Inflammatory macrophage treated with lipopolysaccharide for 4 hours (primary cell): ENCODE measurements at regions not wholly inside any gene's neighbourhood (a gene's known extent, or its start where the extent isn't known, plus 50 kb on each side); places are given as distances from the start of the nearest gene placed in this dataset.
"Not testable (repeated sequence)": the region's sequence is repeated elsewhere in the genome, so short reads cannot be mapped to it uniquely, and the experiment has no call there.

Experiments used
- DNase-seq: peaks from one replicate; pipeline ENCODE4 v3.0.0-alpha.2; 2020

DNA sequence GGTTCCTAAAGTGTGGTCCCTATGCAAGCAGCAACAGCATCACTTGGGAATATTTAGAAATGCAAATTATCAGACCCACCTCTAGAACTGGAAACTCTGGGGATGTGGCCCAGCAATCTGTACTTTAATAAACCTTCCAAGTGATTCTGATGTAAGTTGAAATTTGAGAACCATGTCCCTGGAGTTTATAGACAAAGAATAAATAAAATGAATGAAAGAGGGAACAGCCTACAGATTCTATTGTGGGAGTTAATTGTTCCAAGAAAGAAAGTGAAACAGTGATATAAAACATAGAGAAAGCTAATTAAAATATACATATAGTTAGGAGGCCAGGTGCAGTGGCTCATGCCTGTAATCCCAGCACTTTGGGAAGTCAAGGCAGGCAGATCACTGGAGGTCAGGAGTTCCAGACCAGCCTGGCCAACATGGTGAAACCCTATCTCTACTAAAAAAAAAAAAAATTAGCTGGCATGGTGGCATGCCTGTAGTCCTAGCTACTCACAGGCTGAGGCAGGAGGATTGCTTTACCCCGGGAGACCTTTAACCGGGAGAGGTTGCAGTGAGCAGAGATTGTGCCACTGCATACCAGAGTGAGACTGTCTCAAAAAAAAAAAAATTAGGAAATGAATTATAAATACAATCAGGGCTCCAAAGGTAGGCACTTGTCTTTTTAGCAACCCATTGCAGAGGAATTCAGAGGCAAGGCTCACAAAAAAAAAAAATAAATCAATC is 507.5 kb downstream of the NAV3 start:
- DNase-seq, result no peak

DNA sequence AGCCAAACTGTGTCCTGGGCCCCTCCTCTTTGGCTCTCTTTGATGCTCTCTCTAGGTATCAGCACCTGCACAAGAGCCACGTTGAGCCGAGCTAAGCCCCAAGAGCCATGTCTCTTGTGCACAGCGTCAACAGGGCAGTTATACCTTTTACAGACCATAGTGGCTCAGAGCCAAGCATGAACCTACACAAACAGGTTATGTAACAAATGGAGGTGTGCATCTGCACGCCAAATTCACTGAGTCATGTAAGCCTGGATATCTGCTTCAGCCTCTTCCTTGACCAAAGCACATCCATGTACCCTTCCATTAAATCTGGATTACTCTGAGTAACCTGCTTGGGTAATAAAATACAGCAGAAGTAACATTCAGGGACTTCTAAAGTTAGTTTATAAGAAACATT is 509.7 kb downstream of the NAV3 start:
- DNase-seq, result no peak

DNA sequence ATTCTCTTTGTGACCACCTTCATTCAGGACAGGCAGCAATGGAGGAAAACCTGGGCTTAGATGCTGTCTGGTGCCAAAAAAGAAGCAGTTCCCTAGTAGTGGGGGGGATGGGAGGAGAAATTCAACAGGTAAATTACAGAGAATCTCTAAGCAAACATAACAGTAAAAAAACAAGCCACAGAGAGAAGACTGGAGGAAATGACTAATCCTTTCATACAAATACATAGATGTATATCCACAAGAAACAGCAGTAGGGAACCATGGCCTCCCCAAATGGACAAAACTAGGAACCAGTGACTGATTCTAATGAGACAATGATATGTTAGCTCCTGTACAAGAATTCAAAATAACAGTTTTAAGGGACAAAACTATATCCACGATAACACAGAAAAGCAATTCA is 513.0 kb downstream of the NAV3 start:
- no peak for DNase-seq

DNA sequence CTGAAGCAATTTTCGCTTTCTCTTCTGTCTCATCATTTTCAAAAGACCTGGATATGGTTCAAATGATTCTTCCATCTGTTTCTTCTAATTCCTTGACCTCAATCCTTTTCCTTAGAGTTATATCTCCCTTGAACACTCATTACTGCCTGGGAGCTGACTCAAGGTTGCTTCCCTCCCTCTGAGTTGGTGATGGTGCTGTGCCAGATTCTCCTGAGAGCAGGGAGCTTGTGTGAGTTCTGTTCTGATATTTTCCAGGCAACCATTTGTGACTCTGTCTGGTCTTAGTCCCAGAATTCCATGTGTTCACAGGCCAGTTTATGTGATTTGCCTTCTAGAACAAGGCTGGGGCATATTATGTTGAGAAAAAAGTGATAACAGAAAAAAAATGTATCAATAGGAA is 505.1 kb upstream of the SYT1 start:
- DNase-seq, result no peak

DNA sequence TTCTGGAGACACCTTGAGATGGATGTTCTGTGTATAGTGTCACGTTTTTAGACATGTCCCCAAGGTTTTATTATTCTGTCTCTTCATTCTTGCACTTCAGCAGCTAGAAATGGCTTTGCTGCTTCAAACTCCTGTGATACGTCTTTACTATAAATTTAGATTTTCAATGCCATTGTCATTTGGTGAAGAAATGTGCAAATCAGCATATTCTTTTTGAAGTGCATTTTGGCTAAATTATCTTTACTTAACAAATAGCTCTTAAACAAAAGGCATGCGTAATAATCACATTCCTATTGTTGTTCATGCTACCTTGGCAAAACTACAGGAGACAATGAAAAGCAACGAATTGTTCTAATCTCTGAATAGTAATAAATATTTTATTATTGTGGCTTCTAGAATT is 502.9 kb upstream of the SYT1 start:
- no peak for DNase-seq

DNA sequence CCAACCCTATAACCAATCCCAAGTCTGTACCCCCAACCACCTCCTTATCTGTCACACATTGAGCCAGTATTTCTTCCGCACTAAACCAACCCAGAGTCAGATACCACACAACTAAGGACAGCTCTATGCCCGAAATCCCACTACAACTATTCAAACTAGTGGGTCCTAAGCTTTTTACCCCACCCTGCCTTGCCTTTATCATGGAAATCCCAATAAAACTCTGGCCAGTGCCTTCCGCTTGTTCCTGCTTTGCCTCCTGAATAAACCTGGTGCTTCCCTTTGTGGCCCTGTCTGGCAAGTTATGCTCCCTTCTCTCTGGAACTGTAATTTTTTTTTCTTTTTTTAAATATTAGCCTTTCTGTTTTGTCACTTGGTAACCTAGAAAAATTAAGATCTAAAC is 493.3 kb upstream of the SYT1 start:
- no peak for DNase-seq

DNA sequence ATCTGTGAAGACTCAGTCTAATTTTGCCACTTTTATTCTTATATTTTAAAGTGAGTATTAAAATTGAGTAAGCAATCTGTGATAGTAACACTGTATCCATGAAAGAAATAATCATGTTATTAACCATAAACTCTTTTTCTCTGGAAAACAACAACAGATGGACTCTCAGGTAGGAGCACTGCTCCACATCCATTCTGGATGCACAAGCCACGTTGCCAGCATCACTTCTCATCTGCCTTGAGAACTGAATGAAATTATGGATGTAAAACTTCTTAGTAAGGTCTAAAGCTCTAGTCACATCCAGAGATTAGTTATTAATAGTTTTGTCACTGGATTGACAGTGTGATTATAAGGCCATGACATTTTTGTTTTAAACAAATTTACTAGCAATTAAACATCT is 489.1 kb upstream of the SYT1 start:
- no peak for DNase-seq

DNA sequence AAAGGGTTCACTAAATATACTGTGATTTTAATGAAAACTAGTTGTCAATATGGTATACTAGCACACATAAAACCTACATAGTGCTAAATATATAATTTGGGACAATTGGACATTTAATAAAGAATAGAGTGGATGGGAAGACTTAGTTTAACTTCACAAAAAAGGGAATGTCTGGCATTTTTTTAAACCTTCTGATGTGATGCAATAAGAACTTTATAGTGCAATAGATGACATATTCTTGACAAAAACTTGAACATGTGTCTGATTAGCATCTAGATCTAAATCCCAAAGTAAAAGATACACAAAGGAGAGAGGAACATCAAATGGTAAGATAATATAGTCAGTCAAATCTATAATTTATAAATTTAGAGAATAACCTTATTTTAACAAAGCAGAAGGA is 488.3 kb upstream of the SYT1 start:
- DNase-seq, result no peak

DNA sequence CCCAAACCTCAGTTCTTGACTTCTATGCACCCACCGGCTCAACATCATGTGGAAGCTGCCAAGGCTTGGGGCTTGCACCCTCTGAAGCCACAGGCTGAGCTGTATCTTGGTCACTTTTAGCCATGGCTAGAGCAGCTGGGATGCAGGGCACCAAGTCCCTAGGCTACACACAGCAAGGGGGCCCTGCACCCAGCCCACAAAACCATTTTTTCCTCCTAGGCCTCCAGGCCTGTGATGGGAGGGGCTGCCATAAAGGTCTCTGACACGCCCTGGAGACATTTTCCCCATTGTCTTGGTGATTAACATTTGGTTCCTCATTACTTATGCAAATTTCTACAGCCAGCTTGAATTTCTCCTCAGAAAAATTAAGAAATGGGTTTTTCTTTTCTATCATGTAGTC is 485.5 kb upstream of the SYT1 start:
- DNase-seq, result not testable (repeated sequence)

DNA sequence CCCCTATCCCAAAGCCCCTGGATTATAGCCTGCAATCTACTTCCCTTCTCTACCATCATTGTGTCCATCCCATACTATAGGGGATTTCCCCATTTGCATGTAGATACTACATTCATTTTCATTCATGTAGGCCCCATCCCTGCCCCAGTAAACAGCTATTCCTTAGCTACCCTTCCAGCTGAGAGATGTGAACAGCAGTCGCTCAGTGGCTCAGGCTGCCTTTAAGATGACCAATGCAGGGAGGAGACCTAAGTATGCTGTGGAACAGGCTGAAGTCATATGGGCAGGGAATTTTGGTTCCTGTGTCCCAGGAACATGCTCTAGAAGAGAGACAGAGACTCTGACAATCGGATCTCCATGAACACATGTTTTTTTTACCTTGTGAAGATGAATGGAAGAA is 481.2 kb upstream of the SYT1 start:
- no peak for DNase-seq

DNA sequence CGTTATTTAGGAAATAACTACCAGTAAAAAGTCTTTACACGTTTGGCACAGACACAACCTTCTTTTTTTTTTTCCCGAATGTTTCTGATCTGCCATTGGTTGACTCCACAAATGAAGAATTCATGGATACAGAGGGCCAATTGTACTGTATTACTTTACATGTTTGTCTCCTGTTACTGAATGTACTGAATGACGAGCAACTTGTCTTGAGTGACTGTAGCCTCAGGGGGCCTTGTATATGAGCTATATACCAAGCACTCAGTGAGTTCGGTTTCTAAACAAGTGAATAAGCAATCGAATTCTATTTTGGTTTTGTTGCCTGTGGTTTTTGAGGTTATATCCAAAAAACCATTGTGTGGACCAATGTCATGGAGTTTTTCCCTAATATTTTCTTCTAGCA is 480.0 kb upstream of the SYT1 start:
- DNase-seq, result no peak

DNA sequence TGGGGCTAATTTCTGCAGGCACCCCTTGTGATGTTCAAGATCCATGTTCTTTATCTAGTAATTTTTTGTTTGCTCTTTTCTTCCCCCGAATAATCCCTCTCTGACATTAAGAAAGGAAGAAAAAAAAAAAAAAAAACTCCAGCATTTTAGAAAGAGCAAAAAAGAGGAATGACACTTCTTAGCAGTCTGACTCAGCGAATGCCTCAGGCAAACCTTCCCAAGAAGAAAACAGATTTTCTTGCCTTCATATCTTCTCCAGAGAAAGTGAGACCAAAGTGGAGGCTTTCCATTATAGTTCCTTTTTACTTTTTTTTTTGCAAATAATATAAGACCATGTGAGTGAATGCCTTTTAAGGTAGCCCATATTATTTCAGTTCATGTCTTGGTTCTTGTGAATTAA is 479.0 kb upstream of the SYT1 start:
- no peak for DNase-seq

DNA sequence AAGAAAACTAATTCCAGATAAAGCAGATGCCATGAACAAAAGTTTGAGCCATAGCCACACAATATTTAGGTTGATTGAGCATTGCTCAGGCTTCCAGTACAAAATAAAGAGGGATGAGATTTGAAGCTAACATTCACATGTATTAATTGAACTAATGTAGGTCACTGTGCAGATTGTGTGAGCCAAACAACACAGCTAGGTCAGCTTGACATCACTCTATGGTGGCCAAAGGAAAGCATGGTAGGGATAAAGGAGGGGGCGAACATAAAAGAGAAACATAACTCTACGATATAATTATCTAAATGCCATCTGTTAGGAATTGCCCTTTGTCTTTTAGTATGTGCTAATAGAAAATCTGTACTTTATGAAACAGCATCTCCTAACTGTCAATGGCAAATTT is 477.7 kb upstream of the SYT1 start:
- DNase-seq, result no peak

DNA sequence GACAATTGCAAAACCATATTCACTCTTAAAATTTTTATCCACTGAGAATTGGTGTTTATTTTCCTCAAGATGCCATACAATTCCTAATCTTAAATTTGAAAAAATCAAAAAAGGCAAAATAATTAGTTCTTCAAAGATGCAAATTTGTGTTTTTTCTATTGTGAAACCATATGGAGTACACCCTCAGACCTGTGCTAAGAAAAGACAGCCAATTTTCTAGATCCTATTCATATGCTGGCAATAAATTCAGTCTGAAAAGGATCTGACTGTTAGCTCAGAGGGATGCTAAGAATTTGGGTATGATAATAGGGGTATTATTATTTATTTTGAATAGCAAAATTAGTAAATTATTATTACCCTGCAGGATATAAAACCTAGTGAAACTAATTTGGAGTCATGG is 476.9 kb upstream of the SYT1 start:
- DNase-seq, result no peak

DNA sequence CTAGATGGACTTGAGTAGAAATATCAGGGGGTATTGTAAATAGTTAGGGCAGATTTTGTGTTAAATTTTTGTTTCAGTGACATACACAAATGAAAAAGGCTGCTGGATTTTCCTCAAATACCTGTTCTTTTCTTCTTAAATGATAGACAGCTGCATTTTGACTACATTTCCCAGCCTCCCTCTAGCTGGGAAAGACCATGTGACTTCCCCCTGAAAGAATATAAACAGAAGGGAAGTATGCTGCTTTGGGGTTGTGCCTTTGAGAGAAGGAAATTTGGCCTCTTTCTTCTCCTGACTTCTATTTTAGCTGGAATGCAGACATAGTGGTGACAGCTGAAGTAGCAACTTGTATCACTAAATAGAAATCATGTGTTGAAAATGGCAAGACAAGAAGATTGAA is 476.1 kb upstream of the SYT1 start:
- DNase-seq, result no peak

DNA sequence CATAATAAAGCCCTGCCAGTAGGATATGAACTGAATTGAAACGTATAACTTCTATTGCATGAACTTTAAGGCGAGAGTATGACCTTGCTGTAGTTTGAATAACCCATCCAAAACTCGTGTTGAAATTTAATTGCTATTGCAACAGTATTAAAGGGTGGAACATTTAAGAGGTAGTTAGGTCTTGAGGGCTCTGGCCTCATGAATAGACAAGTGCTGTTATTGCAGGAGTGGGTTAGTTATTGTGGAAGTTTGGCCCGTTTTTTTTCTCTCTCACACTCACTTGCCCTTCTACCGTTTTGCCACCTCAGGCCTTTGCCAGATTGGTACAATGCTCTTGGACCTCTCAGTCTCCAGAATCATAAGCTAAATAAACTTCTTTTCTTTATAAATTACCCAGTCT is 473.7 kb upstream of the SYT1 start:
- no peak for DNase-seq

DNA sequence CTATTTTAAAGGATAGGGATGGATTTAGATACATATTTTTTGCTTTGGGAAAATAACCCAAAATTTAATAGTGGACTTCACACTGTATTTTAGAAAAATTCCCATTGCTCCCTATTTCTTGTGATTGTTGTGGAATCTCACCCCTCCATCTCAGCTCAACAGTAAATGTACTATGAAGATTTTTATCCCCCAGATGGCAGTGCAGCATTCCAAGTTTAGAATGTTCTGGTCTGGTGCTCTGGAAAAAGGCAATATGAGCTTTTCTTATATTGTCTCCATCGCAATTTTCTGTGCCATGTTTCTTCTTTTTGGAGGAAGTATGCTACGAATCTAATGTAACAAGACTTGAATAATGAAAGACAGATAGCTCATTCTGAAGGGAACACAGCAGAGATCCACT is 471.7 kb upstream of the SYT1 start:
- DNase-seq, result no peak

DNA sequence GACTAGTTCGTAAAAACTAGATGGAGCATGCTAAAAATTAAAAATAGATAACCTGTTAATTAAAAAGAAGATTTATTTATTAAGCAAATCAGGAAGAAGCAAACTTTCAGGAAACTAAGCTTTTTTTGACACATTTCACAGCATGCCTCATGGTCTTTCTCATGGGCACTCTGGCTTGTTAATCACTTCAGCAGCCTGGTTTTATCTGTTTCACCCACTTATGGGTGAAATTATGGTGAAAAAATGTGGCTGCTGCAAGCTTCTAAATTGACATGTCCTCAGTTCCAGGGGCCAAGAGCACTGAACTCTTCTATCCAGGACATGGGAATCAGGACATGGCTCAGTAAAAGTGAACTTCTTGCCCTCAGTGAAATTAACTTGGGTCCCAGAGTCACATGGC is 468.6 kb upstream of the SYT1 start:
- DNase-seq, result no peak

DNA sequence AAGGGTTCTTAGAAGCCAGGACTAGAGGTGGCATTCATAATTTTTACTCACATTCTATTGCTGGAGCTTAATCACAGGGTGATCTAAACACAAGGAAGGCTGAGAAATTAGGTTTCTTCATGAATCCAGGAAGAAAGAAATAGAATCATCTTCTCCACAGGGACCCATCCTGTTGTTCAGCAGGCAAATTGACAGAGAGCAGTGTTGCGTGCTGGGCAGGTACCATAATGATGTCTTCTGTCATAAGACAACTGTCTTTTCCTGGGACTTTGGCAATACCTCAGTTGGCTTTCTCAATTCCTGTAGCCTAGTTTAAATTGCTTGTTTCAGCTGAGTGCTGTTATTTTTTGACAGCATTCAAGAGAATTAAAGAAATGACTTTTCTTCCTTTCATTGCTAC is 468.0 kb upstream of the SYT1 start:
- no peak for DNase-seq

DNA sequence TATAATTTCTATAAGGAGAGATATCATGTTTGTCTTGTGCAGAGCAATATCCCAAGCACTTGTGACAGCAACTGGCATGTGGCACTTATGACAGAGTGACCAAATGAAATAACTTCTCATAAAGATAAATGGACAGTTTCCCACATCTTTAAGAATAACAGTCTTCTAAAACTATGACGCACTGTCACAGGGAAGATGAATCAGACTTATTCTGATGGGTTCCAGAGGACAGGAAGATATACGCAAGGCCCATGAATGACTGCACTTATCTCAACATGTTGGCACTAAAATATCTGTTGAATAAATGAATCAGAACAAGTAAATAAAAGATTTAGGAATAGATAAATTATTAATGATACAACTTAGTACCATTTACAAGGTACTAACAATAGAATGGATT is 465.8 kb upstream of the SYT1 start:
- no peak for DNase-seq

DNA sequence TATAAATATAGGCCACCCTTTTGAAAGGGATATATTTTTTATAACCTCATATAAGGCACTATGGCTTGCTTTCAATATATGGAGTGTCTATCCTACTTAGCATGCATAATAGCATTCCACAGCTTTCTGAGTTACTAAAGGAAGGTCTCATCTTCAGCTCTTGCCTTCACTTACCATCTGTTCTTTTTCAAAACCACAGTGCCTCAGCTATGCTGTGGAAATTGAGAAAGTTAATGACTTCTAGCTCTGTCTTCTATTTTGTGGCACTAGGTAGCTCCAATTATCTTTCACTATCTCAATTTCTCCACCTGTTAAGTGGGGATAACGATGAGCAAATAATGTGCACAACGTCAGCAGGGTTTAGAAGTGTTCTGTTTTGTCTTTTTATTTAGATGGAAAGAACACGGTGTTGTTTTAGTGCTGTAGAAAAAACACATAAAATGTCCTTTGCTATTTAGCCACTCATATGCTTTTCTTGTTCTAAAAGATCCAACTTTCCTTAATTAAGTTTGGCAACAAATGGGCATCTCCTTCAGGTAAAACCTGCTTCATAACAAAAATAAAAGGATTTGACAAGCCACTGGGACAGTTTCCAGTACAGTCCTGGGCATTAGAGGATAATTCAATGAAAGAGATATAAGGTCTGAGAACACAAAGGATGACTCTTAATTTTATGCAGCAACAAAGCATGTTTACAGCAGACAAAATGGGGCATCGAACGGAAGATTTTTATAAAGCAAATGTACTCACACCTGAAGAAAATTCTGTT is 462.0 kb upstream of the SYT1 start:
- DNase-seq, result no peak

DNA sequence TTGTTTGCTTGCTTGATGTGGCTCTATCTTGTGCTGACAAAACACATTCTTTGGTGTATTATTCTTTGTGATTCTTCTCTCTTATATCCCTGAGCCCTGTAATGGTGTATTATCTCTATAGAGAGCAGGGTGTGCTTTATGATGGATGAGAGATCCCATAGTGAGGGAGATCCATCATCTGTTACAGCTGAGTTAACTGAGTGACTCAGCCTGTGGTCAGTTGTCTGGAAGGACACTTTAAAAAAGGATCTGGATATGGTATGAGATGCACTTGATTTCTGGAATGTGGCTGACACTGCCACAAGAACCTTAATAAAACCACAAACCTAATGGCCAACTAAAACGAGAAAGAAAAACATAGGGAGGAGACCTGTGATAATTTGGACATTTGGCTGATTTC is 461.4 kb upstream of the SYT1 start:
- DNase-seq, result no peak

DNA sequence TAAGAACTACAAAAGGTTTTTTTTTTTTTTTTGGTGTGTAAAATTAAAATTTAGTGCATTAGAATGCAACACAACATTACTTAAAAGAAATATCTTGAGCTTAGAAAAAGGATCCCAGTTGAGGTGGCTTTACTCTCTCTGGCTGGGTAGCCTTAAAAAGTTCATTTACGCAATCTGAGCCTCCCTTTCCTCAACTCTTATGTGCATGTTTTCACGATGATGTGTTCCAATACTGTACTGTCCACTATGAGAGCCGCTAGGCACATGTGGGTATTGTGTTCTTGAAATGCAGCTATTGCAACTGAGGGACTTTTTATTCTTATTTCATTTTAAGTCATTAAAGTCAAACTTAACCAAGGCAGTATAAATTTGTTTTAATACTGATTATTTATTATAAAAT is 460.9 kb upstream of the SYT1 start:
- DNase-seq, result no peak

DNA sequence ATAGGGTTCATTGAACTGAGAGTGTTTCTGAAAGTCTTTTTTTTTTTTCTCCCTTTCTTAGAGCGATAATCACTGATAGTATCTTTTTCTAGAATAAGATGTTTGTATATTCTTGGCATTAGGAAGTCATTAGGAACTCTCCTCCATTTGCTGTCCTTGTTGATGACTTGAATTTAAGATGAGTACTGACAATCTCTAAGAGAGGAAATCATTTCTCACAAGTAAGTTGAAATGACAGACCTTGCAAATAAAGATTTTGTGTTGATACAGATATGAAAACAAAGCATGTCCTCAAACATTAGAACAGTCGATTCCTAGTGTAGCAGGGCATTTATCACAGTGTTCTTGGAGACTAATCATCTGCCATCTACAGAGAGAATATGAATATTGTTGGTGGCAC is 458.4 kb upstream of the SYT1 start:
- DNase-seq, result no peak

DNA sequence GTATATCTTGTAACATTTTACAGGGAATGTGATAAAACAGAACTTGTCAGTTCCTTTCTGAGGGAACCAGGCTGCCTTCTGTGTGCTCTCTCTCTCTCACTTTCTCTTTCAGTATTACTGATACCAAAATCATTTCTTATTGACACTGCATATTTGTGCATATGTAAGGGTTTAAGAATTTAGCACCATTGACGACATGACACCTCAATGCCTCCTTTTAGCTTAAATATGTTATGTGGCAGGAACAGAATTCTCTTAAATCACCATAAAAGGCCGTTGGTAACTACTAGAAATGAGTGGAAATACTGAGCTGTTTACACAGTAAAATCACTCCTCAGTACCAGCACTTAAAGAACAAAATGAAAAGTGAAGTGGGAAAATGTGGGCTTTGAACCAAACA is 457.7 kb upstream of the SYT1 start:
- peak; percentile 19 for DNase-seq
